SK-N-SH (cell line): ENCODE measurements at regions not wholly inside any gene's neighbourhood (a gene's known extent, or its start where the extent isn't known, plus 50 kb on each side); places are given as distances from the start of the nearest gene placed in this dataset.

Experiments used
- CTCF ChIA-PET: fragments of 300-600, 350-600 bp; formaldehyde crosslinking; extraction: SDS; loops from one replicate; lab custom pipeline; 2021; lab: Yijun Ruan, JAX
- POLR2A ChIA-PET: fragments of 350-600 bp; sonication (Branson Sonifier 250); formaldehyde crosslinking; extraction: SDS; loops from one replicate; lab custom pipeline; 2020; ENCODE audit warnings: antibody characterized with exemption, inconsistent platforms; lab: Yijun Ruan, JAX
- DNase-seq: peaks from one replicate; pipeline ENCODE4 v3.0.0; 2012
- H2AFZ ChIP-seq: fragments of 200-600 bp; sonication (generic); 2 replicates; pipeline ENCODE4 v1.8.1; 2016; ENCODE audit warnings: antibody characterized with exemption, mild to moderate bottlenecking, low read depth
- H3F3A ChIP-seq: fragments of 200-600 bp; sonication (generic); replicated peaks from 2 replicates; pipeline ENCODE3; 2016; ENCODE audit warnings: antibody characterized with exemption, mild to moderate bottlenecking; ENCODE audit not compliant: insufficient read depth
- H3K27ac ChIP-seq, 2 experiments: fragments of 200-500 bp in 1 of 2; fragments of 200-600 bp in 1 of 2; sonication (Bioruptor generic) in 1 of 2; sonication (generic), shearing (Covaris generic) in 1 of 2; 2 replicates each; pipeline versions ENCODE4 v1.5.1 to v1.6.1; 2014 to 2016; ENCODE audit warnings: low read depth in 2 of 2, inconsistent platforms in 1 of 2, low read length in 1 of 2, mild to moderate bottlenecking in 1 of 2, mixed read lengths in 1 of 2
- H3K27me3 ChIP-seq: fragments of 200-600 bp; sonication (generic), shearing (Covaris generic); 2 replicates; pipeline ENCODE4 v1.6.1; 2016; ENCODE audit warnings: mixed run types; ENCODE audit not compliant: insufficient read depth
- H3K36me3 ChIP-seq, 2 experiments: fragments of 200-500 bp in 1 of 2; fragments of 200-600 bp in 1 of 2; sonication (Bioruptor generic) in 1 of 2; sonication (generic) in 1 of 2; replicated peaks in 1 of 2; 2 replicates each; pipeline versions ENCODE3 to v1.5.1; 2014 to 2016; ENCODE audit warnings: low read length in 1 of 2, mild to moderate bottlenecking in 1 of 2; ENCODE audit not compliant: insufficient read depth in 2 of 2, control insufficient read depth in 1 of 2
- H3K4me1 ChIP-seq, 2 experiments: fragments of 200-500 bp in 1 of 2; fragments of 200-600 bp in 1 of 2; sonication (Bioruptor generic) in 1 of 2; sonication (generic), shearing (Covaris generic) in 1 of 2; 2 replicates each; pipeline versions ENCODE4 v1.5.1 to v1.6.1; 2014 to 2016; ENCODE audit warnings: low read depth in 1 of 2, low read length in 1 of 2, mixed run types in 1 of 2; ENCODE audit not compliant: insufficient read depth in 2 of 2, control insufficient read depth in 1 of 2
- H3K4me2 ChIP-seq: fragments of 200-600 bp; sonication (generic), shearing (Covaris generic); 2 replicates; pipeline ENCODE4 v1.6.1; 2017; ENCODE audit warnings: mixed run types
- H3K4me3 ChIP-seq, 2 experiments: fragments of 200-500 bp in 1 of 2; fragments of 200-600 bp in 1 of 2; sonication (Bioruptor generic) in 1 of 2; sonication (generic), shearing (Covaris generic) in 1 of 2; 2 replicates each; pipeline versions ENCODE4 v1.5.1 to v1.8.1; 2014 to 2016; ENCODE audit warnings: low read depth in 2 of 2, inconsistent platforms in 1 of 2, low read length in 1 of 2, mild to moderate bottlenecking in 1 of 2, mixed read lengths in 1 of 2, moderate library complexity in 1 of 2
- H3K79me2 ChIP-seq: fragments of 200-600 bp; sonication (generic); 2 replicates; pipeline ENCODE4 v1.8.1; 2017; ENCODE audit warnings: mild to moderate bottlenecking; ENCODE audit not compliant: insufficient read depth
- H3K9ac ChIP-seq: fragments of 200-600 bp; sonication (generic); 2 replicates; pipeline ENCODE4 v1.6.1; 2017; ENCODE audit warnings: mixed run types
- H3K9me2 ChIP-seq: fragments of 200-600 bp; sonication (generic); 2 replicates; pipeline ENCODE4 v1.6.1; 2017; ENCODE audit warnings: mixed run types
- H3K9me3 ChIP-seq: fragments of 200-600 bp; sonication (generic); 2 replicates; pipeline ENCODE4 v1.6.1; 2017; ENCODE audit warnings: mixed run types, mild to moderate bottlenecking, moderate library complexity
- H4K20me1 ChIP-seq: fragments of 200-600 bp; sonication (generic); 2 replicates; pipeline ENCODE4 v1.6.1; 2017; ENCODE audit warnings: mild to moderate bottlenecking, mixed run types; ENCODE audit not compliant: insufficient read depth
- ELF1 ChIP-seq: IDR thresholded peaks from 2 replicates; pipeline ENCODE4 v1.4.0; 2012
- EP300 ChIP-seq, 2 experiments: IDR thresholded peaks; 2 replicates each; pipeline versions ENCODE4 v1.4.0 to v1.6.1; 2012; ENCODE audit warnings: borderline replicate concordance in 1 of 2, low read depth in 1 of 2, low read length in 1 of 2
- EZH2phosphoT487 ChIP-seq: fragments of 200-600 bp; sonication (generic); IDR thresholded peaks from 2 replicates; pipeline ENCODE4 v1.6.1; 2017; ENCODE audit warnings: low read depth, mixed run types, mild to moderate bottlenecking, antibody characterized with exemption, moderate library complexity, borderline replicate concordance
- FOSL2 ChIP-seq: IDR thresholded peaks from 2 replicates; pipeline ENCODE4 v1.4.0; 2012; ENCODE audit warnings: low read depth, mild to moderate bottlenecking, moderate library complexity, borderline replicate concordance
- GATA2 ChIP-seq: sonication (generic); formaldehyde crosslinking; IDR thresholded peaks from 2 replicates; pipeline ENCODE4 v1.5.0; 2020; ENCODE audit warnings: mild to moderate bottlenecking, missing genetic modification reagents
- IRF3 ChIP-seq: fragments of 150-350 bp; IDR thresholded peaks from 2 replicates; pipeline ENCODE4 v1.6.1; 2016; ENCODE audit warnings: mild to moderate bottlenecking, low read depth, low read length
- NRF1 ChIP-seq: IDR thresholded peaks from 2 replicates; pipeline ENCODE4 v1.6.1; 2012; ENCODE audit warnings: low read depth, mild to moderate bottlenecking, low read length
- PBX3 ChIP-seq: IDR thresholded peaks from 2 replicates; pipeline ENCODE4; 2012
- RAD21 ChIP-seq: IDR thresholded peaks from 2 replicates; pipeline ENCODE4 v1.6.1; 2012; ENCODE audit warnings: mild to moderate bottlenecking, low read length
- RCOR1 ChIP-seq: fragments of 150-350 bp; IDR thresholded peaks from 2 replicates; pipeline ENCODE4 v1.6.1; 2017; ENCODE audit warnings: antibody characterized with exemption, low read length
- REST ChIP-seq: IDR thresholded peaks from 2 replicates; pipeline ENCODE4 v1.6.1; 2012; ENCODE audit warnings: mild to moderate bottlenecking, low read depth, low read length, moderate library complexity
- TCF12 ChIP-seq: IDR thresholded peaks from 2 replicates; pipeline ENCODE4 v1.4.0; 2012
- USF2 ChIP-seq: fragments of 150-350 bp; IDR thresholded peaks from 2 replicates; pipeline ENCODE4 v1.6.1; 2017; ENCODE audit warnings: antibody characterized with exemption, low read length, low read depth, borderline replicate concordance
- YY1 ChIP-seq: IDR thresholded peaks from 2 replicates; pipeline ENCODE4 v1.4.0; 2012; ENCODE audit warnings: low read depth, mild to moderate bottlenecking
- WGBS: methylation state at CpG from one replicate; pipeline ENCODE4 v1.1.6; 2017; ENCODE audit warnings: low lambda C conversion rate; 5-methylcytosine and 5-hydroxymethylcytosine counted together
- TF ChIP-seq, protein P1 (sequence below): IDR thresholded peaks from 2 replicates; pipeline ENCODE4 v1.4.0; 2012; ENCODE audit warnings: low read depth, borderline replicate concordance
- TF ChIP-seq, protein P2 (sequence below): fragments of 200-600 bp; sonication (generic); IDR thresholded peaks from 2 replicates; pipeline ENCODE4 v1.6.1; 2017; ENCODE audit warnings: antibody characterized with exemption, mild to moderate bottlenecking, moderate library complexity

DNA sequence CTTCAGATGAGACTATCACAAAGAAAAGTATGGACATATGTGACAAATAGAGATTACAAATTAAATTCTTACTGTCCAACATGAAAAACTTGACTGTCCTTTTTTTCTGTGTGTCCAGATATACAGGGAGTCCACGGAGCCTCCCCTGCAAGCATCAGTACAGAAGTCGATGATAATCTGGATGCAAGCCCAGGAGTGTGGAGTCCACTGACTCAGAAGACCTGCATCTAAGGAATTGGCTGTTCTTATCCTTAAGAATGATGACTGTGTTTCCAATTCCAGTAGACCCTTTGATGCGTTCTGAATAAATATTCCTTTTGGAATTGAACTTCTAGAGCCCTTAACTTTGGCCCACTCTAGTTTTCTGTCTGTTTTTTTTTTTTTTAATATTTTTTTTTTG is 56.7 kb upstream of the TAF11L2 start:
- Histone ChIP-seq H3F3A (no peaks in the 10 kb centered on the region), H3K4me3 (no peak overlapping the region), H3K79me2 (no peaks in the 10 kb centered on the region), H3K27ac (no peak overlapping the region), H3K4me1 (no peaks in the 10 kb centered on the region; a peak in 1 of 4 replicates)
- DNase-seq, result no peak
- WGBS, result 15% methylated on average over 3 of the region's 3 CpGs
- TF ChIP-seq RCOR1 (no peak), ELF1 (no peak)
- TF ChIP-seq, all 33 proteins: peak for 0
- no peaks in the 10 kb centered on the region for H4K20me1 ChIP-seq
- no peaks in the 10 kb centered on the region for H3K36me3 ChIP-seq
- H2AFZ ChIP-seq, result no peak overlapping the region
- no peaks in the 10 kb centered on the region for H3K9me2 ChIP-seq
- H3K9me3 ChIP-seq, result no peaks in the 10 kb centered on the region
- ChIA-PET POLR2A (no interaction called here), CTCF (no interaction called here)
- no peaks in the 10 kb centered on the region for H3K27me3 ChIP-seq
- no peak overlapping the region for H3K9ac ChIP-seq
- no peak overlapping the region for H3K4me2 ChIP-seq

DNA sequence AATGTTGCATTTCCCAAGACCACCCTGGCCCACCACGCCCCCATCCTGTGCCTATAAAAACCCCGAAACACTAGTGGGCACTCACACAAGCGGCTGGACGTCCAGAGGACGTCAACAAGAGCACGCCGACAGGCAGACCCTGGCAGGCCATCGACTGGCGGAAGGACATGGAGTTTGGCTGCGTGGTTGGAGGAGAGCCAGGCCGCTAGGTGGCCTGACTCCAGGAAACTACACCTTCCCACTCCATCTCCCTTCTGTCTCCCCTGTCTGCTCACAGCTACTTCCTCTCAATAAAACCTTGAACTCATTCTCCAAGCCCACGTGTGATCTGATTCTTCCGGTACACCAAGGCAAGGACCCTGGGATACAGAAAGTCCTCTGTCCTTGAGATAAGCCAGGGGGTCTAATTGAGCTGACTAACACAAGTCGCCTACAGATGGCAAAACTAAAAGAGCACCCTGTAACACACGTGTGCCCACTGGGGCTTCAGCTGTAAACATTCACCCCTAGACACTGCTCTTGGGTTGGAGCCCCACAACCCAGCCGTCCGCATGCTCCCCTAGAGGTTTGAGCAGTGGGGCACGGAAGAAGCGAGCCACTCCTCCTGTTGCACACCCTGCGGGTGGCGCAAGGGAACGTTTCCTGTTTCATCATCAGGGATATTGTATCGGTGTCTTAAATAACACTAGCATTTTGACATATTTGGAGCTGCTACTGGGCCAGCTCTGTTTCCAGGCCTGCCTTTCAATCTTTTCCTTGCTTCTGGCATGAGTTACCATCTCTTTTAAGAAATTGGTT is 54.5 kb upstream of the TAF11L2 start:
- 67% methylated on average over 15 of the region's 23 CpGs for WGBS
- no peak for DNase-seq
- Histone ChIP-seq H3K36me3 (no peaks in the 10 kb centered on the region), H3K9me2 (no peaks in the 10 kb centered on the region), H3F3A (no peaks in the 10 kb centered on the region), H3K4me1 (no peaks in the 10 kb centered on the region; a peak in 1 of 4 replicates), H3K79me2 (no peaks in the 10 kb centered on the region), H3K4me3 (no peak overlapping the region), H3K9ac (no peak overlapping the region), H4K20me1 (no peaks in the 10 kb centered on the region), H3K4me2 (no peak overlapping the region), H2AFZ (no peak overlapping the region), H3K9me3 (no peaks in the 10 kb centered on the region), H3K27me3 (no peaks in the 10 kb centered on the region), H3K27ac (no peak overlapping the region)
- ChIA-PET CTCF (no interaction called here), POLR2A (no interaction called here)
- TF ChIP-seq YY1 (no peak), EP300 (IDR thresholded peaks at IDR 0.05; ENCODE audit: borderline replicate concordance in 1 of 2, low read depth in 1 of 2, low read length in 1 of 2) (no peak), USF2 (no peak), IRF3 (no peak), GATA2 (CRISPR knock-in tag) (no peak), PBX3 (no peak), TCF12 (no peak), RAD21 (no peak), NRF1 (no peak), REST (no peak), FOSL2 (no peak), EZH2phosphoT487 (no peak)
- TF ChIP-seq, protein P1, sequence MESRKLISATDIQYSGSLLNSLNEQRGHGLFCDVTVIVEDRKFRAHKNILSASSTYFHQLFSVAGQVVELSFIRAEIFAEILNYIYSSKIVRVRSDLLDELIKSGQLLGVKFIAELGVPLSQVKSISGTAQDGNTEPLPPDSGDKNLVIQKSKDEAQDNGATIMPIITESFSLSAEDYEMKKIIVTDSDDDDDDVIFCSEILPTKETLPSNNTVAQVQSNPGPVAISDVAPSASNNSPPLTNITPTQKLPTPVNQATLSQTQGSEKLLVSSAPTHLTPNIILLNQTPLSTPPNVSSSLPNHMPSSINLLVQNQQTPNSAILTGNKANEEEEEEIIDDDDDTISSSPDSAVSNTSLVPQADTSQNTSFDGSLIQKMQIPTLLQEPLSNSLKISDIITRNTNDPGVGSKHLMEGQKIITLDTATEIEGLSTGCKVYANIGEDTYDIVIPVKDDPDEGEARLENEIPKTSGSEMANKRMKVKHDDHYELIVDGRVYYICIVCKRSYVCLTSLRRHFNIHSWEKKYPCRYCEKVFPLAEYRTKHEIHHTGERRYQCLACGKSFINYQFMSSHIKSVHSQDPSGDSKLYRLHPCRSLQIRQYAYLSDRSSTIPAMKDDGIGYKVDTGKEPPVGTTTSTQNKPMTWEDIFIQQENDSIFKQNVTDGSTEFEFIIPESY, result no peak
- TF ChIP-seq, protein P2, sequence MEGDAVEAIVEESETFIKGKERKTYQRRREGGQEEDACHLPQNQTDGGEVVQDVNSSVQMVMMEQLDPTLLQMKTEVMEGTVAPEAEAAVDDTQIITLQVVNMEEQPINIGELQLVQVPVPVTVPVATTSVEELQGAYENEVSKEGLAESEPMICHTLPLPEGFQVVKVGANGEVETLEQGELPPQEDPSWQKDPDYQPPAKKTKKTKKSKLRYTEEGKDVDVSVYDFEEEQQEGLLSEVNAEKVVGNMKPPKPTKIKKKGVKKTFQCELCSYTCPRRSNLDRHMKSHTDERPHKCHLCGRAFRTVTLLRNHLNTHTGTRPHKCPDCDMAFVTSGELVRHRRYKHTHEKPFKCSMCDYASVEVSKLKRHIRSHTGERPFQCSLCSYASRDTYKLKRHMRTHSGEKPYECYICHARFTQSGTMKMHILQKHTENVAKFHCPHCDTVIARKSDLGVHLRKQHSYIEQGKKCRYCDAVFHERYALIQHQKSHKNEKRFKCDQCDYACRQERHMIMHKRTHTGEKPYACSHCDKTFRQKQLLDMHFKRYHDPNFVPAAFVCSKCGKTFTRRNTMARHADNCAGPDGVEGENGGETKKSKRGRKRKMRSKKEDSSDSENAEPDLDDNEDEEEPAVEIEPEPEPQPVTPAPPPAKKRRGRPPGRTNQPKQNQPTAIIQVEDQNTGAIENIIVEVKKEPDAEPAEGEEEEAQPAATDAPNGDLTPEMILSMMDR, result no peak
